Stimulated activated CD8-positive, alpha-beta memory T cell treated with anti-CD3 and anti-CD28 coated beads, Interleukin-12 subunit alpha, Interleukin-12 subunit beta, amount 100 ng/mL, for 24 hours (primary cell): ENCODE measurements at regions not wholly inside any gene's neighbourhood (a gene's known extent, or its start where the extent isn't known, plus 50 kb on each side); places are given as distances from the start of the nearest gene placed in this dataset.

Experiments used
- DNase-seq: peaks from one replicate; pipeline ENCODE4 v3.0.0-alpha.2; 2020; ENCODE audit errors: extremely low read depth

GRCh38 chr4:1463088-1463926 lies 57.1 kb upstream of the NKX1-1 start:
- no peak for DNase-seq

GRCh38 chr4:1462768-1463075 lies 56.5 kb upstream of the NKX1-1 start:
- DNase-seq = no peak

- no peak for DNase-seq
Measured at GRCh38 chr4:1462009-1462767, 55.9 kb upstream of the NKX1-1 start.

GRCh38 chr4:1460967-1461868 lies 55.0 kb upstream of the NKX1-1 start:
- no peak for DNase-seq

- no peak for DNase-seq
Measured at GRCh38 chr4:1459722-1460511, 53.7 kb upstream of the NKX1-1 start.

GRCh38 chr4:1459081-1459721 lies 53.0 kb upstream of the NKX1-1 start:
- DNase-seq = no peak

GRCh38 chr4:1458581-1458980 lies 52.3 kb upstream of the NKX1-1 start:
- DNase-seq = no peak
